Posterior cingulate gyrus (tissue), 11 donors: ENCODE measurements at regions not wholly inside any gene's neighbourhood (a gene's known extent, or its start where the extent isn't known, plus 50 kb on each side); places are given as distances from the start of the nearest gene placed in this dataset.

Experiments
- DNase-seq, 10 donors: peaks; one replicate each; pipeline versions ENCODE4 v3.0.0 to v3.0.0-alpha.2; 2020 to 2021; ENCODE audit warnings: mixed read lengths in 3 of 10
- intact Hi-C: fragments of 100-400 bp; cut with DNase I; formaldehyde crosslinking; loops from one replicate; pipeline ENCODE4 v1.15.1; 2023

DNA sequence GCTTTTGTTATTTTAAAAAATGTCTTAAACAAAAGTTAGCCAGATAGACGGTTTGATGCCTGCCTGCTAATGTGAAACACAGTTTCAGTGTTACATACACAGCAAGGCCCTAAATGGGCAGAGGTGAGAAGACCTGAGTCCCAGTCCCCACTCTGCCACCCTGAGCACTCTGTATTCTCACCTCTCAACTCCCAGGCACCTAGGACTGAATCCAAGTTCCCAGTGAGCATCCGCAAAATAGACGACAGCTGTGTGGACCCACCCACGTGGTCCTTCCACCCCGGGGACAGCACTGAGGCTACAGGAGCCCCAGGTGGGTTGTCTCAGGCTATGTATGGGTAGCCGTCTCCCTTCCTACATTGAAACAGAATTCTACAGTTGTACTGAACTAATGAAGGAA, 111.5 kb downstream of the RPL27A start:
- intact Hi-C loops, result no loop called here
- no peak for DNase-seq

DNA sequence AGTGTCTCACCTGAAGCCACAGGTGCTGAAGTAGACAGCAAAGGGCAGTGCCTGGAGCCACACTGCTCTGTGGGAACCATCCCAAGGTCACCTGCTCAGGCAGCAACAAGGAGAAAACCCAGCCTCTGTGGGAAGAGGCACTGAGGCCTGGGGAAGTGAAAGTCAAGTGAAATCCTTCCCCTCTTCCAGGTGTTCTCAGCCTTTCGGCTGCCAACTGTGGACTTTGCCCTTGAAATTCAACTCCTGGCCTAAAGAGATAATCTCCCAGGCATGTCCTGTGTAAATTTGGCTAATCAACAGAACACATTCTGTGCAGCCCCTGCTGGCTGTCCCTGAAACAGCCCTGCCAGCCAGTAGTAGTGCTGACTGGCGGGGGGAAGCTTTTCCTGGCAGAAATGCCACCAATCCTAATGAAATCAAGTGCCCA, 112.1 kb downstream of the RPL27A start:
- no peak for DNase-seq
- intact Hi-C loops, result no loop called here

DNA sequence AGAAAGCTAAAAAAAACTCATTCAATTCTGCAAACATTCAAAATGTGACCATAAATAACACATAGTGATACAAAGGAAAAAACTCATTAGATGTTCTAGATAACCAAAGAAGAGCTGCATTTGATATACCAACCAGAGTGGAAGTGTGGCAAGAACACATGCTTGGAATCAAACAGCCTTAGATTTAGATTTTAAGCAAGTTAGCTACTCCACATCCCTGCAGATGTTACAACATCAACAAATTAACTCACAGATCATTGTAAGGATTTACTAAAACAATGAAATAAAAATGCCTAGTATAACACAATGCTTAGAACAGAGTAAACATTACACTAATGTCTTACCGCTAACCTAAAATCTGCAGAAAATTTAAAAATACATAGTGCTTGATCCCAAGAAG, 114.0 kb upstream of the AKIP1 start:
- intact Hi-C loops, result no loop called here
- no peak for DNase-seq

DNA sequence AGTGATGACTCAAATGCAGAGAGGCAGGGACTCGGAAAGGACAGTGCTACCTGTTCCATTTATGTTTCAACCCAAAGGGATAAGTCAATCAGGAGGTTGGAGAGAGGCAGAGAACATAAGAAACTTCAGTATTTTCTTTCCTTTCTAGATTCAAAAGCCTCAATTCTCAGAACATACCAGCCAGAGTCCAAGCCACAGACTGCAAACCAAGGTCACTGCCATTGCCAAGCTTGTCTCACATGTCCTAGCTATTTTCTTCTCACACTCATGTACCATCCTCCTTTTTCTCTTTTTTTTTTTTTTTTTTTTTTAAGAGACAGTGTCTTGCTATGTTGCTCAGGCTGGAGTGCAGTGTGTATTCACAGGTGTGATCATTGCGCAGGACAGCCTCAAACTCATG, 111.7 kb upstream of the AKIP1 start:
- DNase-seq, result no peak
- intact Hi-C loops, result no loop called here

GRCh38 chr11:8800520-8801110, 110.4 kb upstream of the AKIP1 start:
- intact Hi-C loops, result no loop called here

GRCh38 chr11:8801121-8801520, 109.9 kb upstream of the AKIP1 start:
- intact Hi-C loops, result no loop called here
- no peak for DNase-seq

More at GRCh38 chr11:8800520-8801110, 110.4 kb upstream of the AKIP1 start:
- DNase-seq, result no peak

DNA sequence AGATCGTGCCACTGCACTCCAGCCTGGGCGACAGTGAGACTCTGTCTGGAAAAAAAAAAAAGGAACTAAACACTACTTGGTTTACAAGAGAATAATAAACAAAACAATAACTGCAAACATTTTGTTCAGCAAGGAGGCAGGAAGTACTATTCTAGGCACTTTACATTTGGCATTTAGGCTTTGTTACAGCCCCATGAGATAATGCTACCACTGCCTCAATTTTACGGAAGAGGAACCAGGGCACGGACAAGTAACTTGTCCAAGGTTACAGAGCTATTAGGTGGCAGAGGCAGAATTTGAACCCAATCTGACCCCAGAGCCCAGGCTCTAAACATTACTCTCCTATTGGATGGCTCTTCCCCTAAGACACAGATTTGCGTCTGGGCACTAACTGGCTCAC, 108.7 kb upstream of the AKIP1 start:
- intact Hi-C loops, result no loop called here
- no peak for DNase-seq

DNA sequence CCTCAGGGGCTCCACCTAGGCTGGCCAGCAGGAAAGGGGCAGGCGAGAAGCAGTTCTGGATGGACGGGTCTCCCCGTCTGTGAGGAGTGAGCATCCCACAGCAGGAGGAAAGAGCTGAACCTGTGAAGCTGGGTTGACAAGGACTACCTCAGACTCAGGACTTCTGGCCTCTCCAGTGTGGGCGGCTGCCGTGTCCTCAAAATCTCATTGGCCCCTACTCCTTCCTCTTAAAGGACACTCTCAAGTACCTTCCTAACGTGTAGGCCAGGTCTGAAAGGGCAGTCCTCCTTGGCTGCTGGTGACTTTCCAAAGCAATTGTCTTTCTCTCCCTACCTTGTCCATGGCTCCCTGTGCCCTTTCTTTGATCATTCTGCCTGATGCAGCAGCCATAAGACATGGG, 107.0 kb upstream of the AKIP1 start:
- no peak for DNase-seq
- intact Hi-C loops, result no loop called here

DNA sequence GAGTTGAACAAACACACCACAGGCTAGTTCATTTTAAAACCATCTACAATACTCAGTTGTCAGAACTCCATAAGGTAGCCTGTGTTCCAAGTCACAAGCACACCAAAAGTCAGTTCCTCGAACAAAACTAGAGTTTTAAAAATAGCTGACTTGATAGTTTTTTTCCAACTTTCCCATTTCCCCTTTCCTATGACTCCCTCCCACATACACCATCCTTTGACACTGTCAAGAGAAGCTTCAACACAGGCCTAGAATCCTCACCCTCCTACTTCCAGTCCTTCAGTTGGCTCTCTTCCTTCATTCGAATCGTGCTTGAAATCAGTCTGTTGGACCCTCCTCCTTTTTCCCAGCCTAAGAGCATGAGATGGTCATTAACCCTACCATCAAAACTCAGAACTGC, 105.7 kb upstream of the AKIP1 start:
- DNase-seq, result no peak
- intact Hi-C loops, result no loop called here

GRCh38 chr11:8806974-8807373, 104.0 kb upstream of the AKIP1 start:
- no peak for DNase-seq
- intact Hi-C loops, result no loop called here

GRCh38 chr11:8807544-8808225, 103.3 kb upstream of the AKIP1 start:
- peak in 5 of 10 donors; percentile 42 to 92 (median 82) for DNase-seq
- intact Hi-C loops, result no loop called here

GRCh38 chr11:8808226-8808585, 102.8 kb upstream of the AKIP1 start:
- intact Hi-C loops, result no loop called here
- no peak for DNase-seq

- no peak for DNase-seq
- intact Hi-C loops, result no loop called here
These were observed 101.6 kb upstream of the AKIP1 start for GRCh38 chr11:8809241-8809938.

GRCh38 chr11:8809939-8810539, 101.0 kb upstream of the AKIP1 start:
- intact Hi-C loops, result loop anchor here (5.0 kb wide), 1 partner anchor 123 kb away; no protein-coding TSS in a partner anchor
- no peak for DNase-seq

DNA sequence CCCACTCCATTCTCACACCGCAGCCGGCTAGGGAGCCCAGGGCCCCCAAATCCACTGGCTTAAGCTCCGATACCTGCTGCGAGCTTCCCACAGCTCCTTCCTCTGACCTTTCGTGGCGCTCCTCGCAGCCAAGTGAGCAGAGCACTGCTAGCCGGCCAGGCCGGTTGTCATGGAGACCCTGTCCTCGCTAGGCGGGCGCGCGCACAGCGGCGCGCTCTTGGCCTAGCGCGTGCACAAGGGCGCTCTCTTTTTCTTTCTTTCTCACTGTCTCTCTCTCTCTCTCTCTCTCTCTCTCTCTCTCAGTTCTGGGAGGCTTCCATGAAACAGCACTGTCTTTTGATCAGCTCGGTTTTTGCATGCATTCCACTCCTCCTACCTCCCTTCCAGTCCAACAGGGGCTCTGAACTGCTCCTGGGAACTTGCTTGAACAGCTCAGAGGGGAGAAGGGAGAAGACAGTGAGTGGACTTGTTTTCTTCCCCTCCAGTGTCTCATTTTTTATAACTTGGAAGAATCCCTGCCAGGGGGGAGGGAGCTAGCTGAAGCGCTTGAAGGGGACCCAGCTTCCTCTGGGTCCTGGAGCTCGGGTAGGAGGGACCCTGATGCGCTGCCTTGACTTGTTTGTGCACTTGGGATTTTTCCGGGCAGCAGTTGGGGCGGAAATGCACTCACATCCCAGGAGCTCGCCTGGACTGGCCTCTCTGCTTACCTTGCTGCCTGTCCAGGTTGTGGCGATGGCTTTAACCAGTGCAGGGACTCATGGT, 100.3 kb upstream of the AKIP1 start:
- intact Hi-C loops, result loop anchor here (5.0 kb wide), 1 partner anchor 123 kb away; no protein-coding TSS in a partner anchor
- peak; percentile 68 to 97 (median 80) for DNase-seq

DNA sequence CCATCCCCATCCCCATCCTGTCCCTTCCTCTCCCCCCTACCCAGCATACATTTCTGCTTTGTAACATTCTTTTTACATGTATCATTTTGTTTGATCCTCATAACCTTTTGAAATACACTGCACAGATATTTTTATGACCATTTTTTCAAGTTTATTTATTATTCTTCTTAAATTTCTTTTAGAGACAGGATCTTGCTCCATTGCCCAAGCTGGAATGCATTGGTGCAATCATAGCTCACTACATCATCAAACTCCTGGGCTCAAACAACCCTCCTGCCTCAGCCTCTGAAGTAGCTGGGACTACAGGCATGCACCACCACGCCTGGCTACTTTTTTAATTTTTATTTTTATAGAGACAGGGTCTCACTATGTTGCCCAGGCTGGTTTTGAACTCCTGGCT, 99.4 kb upstream of the AKIP1 start:
- DNase-seq, result no peak
- intact Hi-C loops, result loop anchor here (5.0 kb wide), 1 partner anchor 124 kb away; no protein-coding TSS in a partner anchor

DNA sequence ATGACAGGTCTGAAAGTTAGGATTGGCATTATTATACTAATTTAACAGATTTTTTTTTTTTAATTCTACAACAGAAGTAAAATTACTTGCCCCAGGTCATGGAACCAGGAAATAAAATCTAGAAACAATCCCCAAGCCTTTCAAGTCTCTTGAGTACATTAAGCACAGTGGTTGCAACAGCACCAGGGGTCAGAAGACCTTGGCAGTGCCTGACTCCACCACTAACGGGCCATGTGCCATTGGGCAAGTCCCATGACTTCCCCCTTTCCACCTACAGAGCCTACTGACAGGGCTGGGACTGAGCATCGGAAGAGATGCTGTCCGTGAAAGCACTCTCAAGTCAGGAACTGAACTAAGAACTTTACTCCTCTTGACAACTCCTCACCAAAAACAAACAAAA, 98.6 kb upstream of the AKIP1 start:
- intact Hi-C loops, result loop anchor here (2.0 to 5.0 kb wide), 2 partner anchors 98 to 125 kb away; partner anchors contain the start of gene AKIP1
- peak in 1 of 10 donors; percentile 79 for DNase-seq

GRCh38 chr11:8813658-8814057, 97.3 kb upstream of the AKIP1 start:
- intact Hi-C loops, result loop anchor here (2.0 to 5.0 kb wide), 2 partner anchors 97 to 126 kb away; partner anchors contain the start of gene AKIP1
- peak; percentile 40 to 96 (median 73) for DNase-seq

GRCh38 chr11:8814209-8814922, 96.6 kb upstream of the AKIP1 start:
- intact Hi-C loops, result loop anchor here (5.0 kb wide), 1 partner anchor 127 kb away; no protein-coding TSS in a partner anchor
- no peak for DNase-seq

DNA sequence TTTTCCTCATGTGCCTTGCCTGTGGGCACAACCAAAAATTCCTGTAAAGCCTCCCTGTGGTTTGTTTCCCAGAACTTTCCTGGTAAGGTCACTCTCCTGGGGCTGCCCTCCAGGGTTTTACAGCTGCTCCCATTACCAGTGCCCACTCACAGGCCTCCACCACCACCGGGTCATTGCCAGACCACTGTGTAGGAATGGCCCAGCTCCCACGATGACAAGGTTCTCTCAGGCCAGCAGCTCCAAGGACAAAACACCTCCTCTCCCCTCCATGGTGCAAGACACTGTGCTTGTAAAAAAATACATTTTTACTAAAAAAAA, 96.1 kb upstream of the AKIP1 start:
- DNase-seq, result peak in 1 of 10 donors; percentile 71
- intact Hi-C loops, result loop anchor here (5.0 kb wide), 1 partner anchor 128 kb away; no protein-coding TSS in a partner anchor
